ENCODE measurements at regions not wholly inside any gene's neighbourhood (a gene's known extent, or its start where the extent isn't known, plus 50 kb on each side); places are given as distances from the start of the nearest gene placed in this dataset.

- ChIA-PET CTCF (interaction anchor here (1.4 kb wide), 1 partner anchor 9 kb away, joined by 5 read pairs; no protein-coding TSS in a partner anchor), POLR2A (no interaction called here)
- no peaks in the 10 kb centered on the region for H3K27me3 Mint-ChIP-seq (ENCODE audit: insufficient read depth, unreplicated experiment)
- intact Hi-C loops (cut with micrococcal nuclease) = no loop called here
- no TSS peak for BruUV-seq (replicated peaks)
- no peaks in the 10 kb centered on the region for H3K4me1 Mint-ChIP-seq (ENCODE audit: insufficient read depth, unreplicated experiment)
- H3K4me3 Mint-ChIP-seq (ENCODE audit: unreplicated experiment) = no peak overlapping the region
- H3K36me3 Mint-ChIP-seq (ENCODE audit: insufficient read depth, unreplicated experiment) = no peaks in the 10 kb centered on the region
- no peaks in the 10 kb centered on the region for H3K9me3 Mint-ChIP-seq (ENCODE audit: unreplicated experiment)
- TF ChIP-seq CTCF (IDR thresholded peaks at IDR 0.05; ENCODE audit: unreplicated experiment) = no peak
- DNase-seq (ENCODE audit: unreplicated experiment) = no peak
- H3K27ac Mint-ChIP-seq (ENCODE audit: low read depth, unreplicated experiment) = no peak overlapping the region
These were observed 537.3 kb downstream of the TMTC2 start for GRCh38 chr12:83224012-83224411.

GRCh38 chr12:83220774-83221173, 534.1 kb downstream of the TMTC2 start:
- no peak for DNase-seq (ENCODE audit: unreplicated experiment)
- BruUV-seq (replicated peaks) = no TSS peak

GRCh38 chr12:83216230-83216629, 529.5 kb downstream of the TMTC2 start:
- no peaks in the 10 kb centered on the region for H3K4me1 Mint-ChIP-seq (ENCODE audit: insufficient read depth, unreplicated experiment)
- H3K36me3 Mint-ChIP-seq (ENCODE audit: insufficient read depth, unreplicated experiment) = no peaks in the 10 kb centered on the region
- no peak overlapping the region for H3K4me3 Mint-ChIP-seq (ENCODE audit: unreplicated experiment)
- intact Hi-C loops (cut with micrococcal nuclease) = no loop called here
- TF ChIP-seq CTCF (IDR thresholded peaks at IDR 0.05; ENCODE audit: unreplicated experiment) = no peak
- H3K27ac Mint-ChIP-seq (ENCODE audit: low read depth, unreplicated experiment) = no peak overlapping the region
- no TSS peak for BruUV-seq (replicated peaks)
- POLR2A ChIA-PET = no interaction called here
- no peaks in the 10 kb centered on the region for H3K9me3 Mint-ChIP-seq (ENCODE audit: unreplicated experiment)
- no peaks in the 10 kb centered on the region for H3K27me3 Mint-ChIP-seq (ENCODE audit: insufficient read depth, unreplicated experiment)
- DNase-seq (ENCODE audit: unreplicated experiment) = no peak
- CTCF ChIA-PET = interaction anchor here (1.4 kb wide), 1 partner anchor 8 kb away, joined by 5 read pairs; no protein-coding TSS in a partner anchor

More at GRCh38 chr12:83220774-83221173, 534.1 kb downstream of the TMTC2 start:
- H3K27me3 Mint-ChIP-seq (ENCODE audit: insufficient read depth, unreplicated experiment) = no peaks in the 10 kb centered on the region
- CTCF ChIA-PET = no interaction called here
- H3K36me3 Mint-ChIP-seq (ENCODE audit: insufficient read depth, unreplicated experiment) = no peaks in the 10 kb centered on the region
- TF ChIP-seq CTCF (IDR thresholded peaks at IDR 0.05; ENCODE audit: unreplicated experiment) = no peak
- H3K9me3 Mint-ChIP-seq (ENCODE audit: unreplicated experiment) = no peaks in the 10 kb centered on the region
- POLR2A ChIA-PET = no interaction called here
- H3K4me3 Mint-ChIP-seq (ENCODE audit: unreplicated experiment) = no peak overlapping the region
- H3K4me1 Mint-ChIP-seq (ENCODE audit: insufficient read depth, unreplicated experiment) = no peaks in the 10 kb centered on the region
- no peak overlapping the region for H3K27ac Mint-ChIP-seq (ENCODE audit: low read depth, unreplicated experiment)
- intact Hi-C loops (cut with micrococcal nuclease) = no loop called here

- POLR2A ChIA-PET = no interaction called here
- no peaks in the 10 kb centered on the region for H3K4me1 Mint-ChIP-seq (ENCODE audit: insufficient read depth, unreplicated experiment)
- no peaks in the 10 kb centered on the region for H3K27me3 Mint-ChIP-seq (ENCODE audit: insufficient read depth, unreplicated experiment)
- intact Hi-C loops (cut with micrococcal nuclease) = no loop called here
- H3K4me3 Mint-ChIP-seq (ENCODE audit: unreplicated experiment) = no peak overlapping the region
- H3K27ac Mint-ChIP-seq (ENCODE audit: low read depth, unreplicated experiment) = no peak overlapping the region
- no peaks in the 10 kb centered on the region for H3K36me3 Mint-ChIP-seq (ENCODE audit: insufficient read depth, unreplicated experiment)
- BruUV-seq (replicated peaks) = no TSS peak
- no peak for TF ChIP-seq CTCF (IDR thresholded peaks at IDR 0.05; ENCODE audit: unreplicated experiment)
- CTCF ChIA-PET = interaction anchor here (0.6 kb wide), 1 partner anchor 688 kb away, joined by 7 read pairs; no protein-coding TSS in a partner anchor
- no peaks in the 10 kb centered on the region for H3K9me3 Mint-ChIP-seq (ENCODE audit: unreplicated experiment)
- DNase-seq (ENCODE audit: unreplicated experiment) = no peak
These were observed 527.5 kb downstream of the TMTC2 start for GRCh38 chr12:83214185-83214584.

All from MCF 10A (cell line).